Right lobe of liver (tissue), 6 donors: ENCODE measurements at regions not wholly inside any gene's neighbourhood (a gene's known extent, or its start where the extent isn't known, plus 50 kb on each side); places are given as distances from the start of the nearest gene placed in this dataset.
A peak's percentile ranks its signal among the peaks of the same experiment; 100 is the strongest.
"Not testable (repeated sequence)": the region's sequence is repeated elsewhere in the genome, so short reads cannot be mapped to it uniquely, and the experiment has no call there.

Source experiments
- ATAC-seq, 4 donors: fragments of 200-7000 bp; cut with Tn5 transposase; one replicate each; pipeline ENCODE4 v1.9.1; 2020; ENCODE audit warnings: mild to moderate bottlenecking in 4 of 4, moderate library complexity in 4 of 4
- DNase-seq, 3 donors: peaks; one replicate each; pipeline ENCODE4 v3.0.0-alpha.2; 2020
- H3K27ac ChIP-seq, 3 donors: fragments of 200-600 bp; one replicate each; pipeline ENCODE4 v1.8.0; 2022
- H3K27me3 ChIP-seq, 2 donors: fragments of 200-600 bp; one replicate each; pipeline ENCODE4 v1.8.0; 2022
- H3K36me3 ChIP-seq, 4 donors: fragments of 200-600 bp; sonication (generic) in 1 of 4; one replicate each; pipeline versions ENCODE4 v1.5.1 to v1.8.0; 2017 to 2022; ENCODE audit warnings: control low read depth in 1 of 4
- H3K4me1 ChIP-seq, 4 donors: fragments of 200-600 bp; sonication (generic) in 1 of 4; one replicate each; pipeline versions ENCODE4 v1.5.1 to v1.8.0; 2017 to 2022; ENCODE audit warnings: control low read depth in 1 of 4
- H3K4me3 ChIP-seq, 3 donors: fragments of 200-600 bp; one replicate each; pipeline ENCODE4 v1.8.0; 2022
- H3K9me3 ChIP-seq, 4 donors: fragments of 200-600 bp; sonication (generic) in 1 of 4; one replicate each; pipeline versions ENCODE4 v1.5.1 to v1.8.0; 2017 to 2022; ENCODE audit warnings: control low read depth in 1 of 4
- CTCF ChIP-seq, 4 donors: fragments of 200-600 bp in 3 of 4; fragments of 450-650 bp in 1 of 4; IDR thresholded peaks; one replicate each; pipeline versions ENCODE4 v1.5.1 to v1.8.0; 2016 to 2022; ENCODE audit warnings: antibody characterized with exemption in 4 of 4, mild to moderate bottlenecking in 2 of 4
- POLR2A ChIP-seq: fragments of 450-650 bp; IDR thresholded peaks from one replicate; pipeline ENCODE4 v1.6.1; 2017; ENCODE audit warnings: antibody characterized with exemption, mild to moderate bottlenecking
- WGBS: methylation state at CpG from one replicate; pipeline ENCODE4 v1.1.6; 2018; ENCODE audit warnings: low coverage, low lambda C conversion rate; ENCODE audit not compliant: insufficient coverage; ENCODE audit errors: missing lambda C conversion rate; 5-methylcytosine and 5-hydroxymethylcytosine counted together
- intact Hi-C, 2 donors: fragments of 100-400 bp; cut with DNase I; formaldehyde crosslinking; loops; one replicate each; pipeline versions ENCODE4 v1.11.2 to v1.14.1; 2022
- donor health status: DM: no; HTN: yes; CAD: no.
- donor health status: DM: no; HTN: no; CAD: no.
- donor health status: DM: no; HTN: no; CAD: no.
- donor health status: DM: no; HTN: yes; CAD: no.
- donor health status: DM: no; HTN: yes; CAD: no.

- Histone ChIP-seq H3K27me3 (no peaks in the 10 kb centered on the region), H3K9me3 (no peaks in the 10 kb centered on the region), H3K4me3 (no peak overlapping the region), H3K36me3 (no peaks in the 10 kb centered on the region), H3K4me1 (peaks cover 0 to 48% (median 22%) of the 10 kb centered on the region in 4 donors), H3K27ac (peak overlapping the region; percentile 55 to 82 (median 77))
- 6% methylated on average over 4 of the region's 4 CpGs for WGBS
- intact Hi-C loops: no loop called here
- ATAC-seq (peak; percentile 69 to 86 (median 72)), DNase-seq (peak in 1 of 3 donors; percentile 84)
- no peak for TF ChIP-seq CTCF (IDR thresholded peaks at IDR 0.05)
- peak; percentile 37 for TF ChIP-seq POLR2A
Observed at GRCh38 chr9:110029429-110029955, 178.5 kb downstream of the C9orf152 start.

DNA sequence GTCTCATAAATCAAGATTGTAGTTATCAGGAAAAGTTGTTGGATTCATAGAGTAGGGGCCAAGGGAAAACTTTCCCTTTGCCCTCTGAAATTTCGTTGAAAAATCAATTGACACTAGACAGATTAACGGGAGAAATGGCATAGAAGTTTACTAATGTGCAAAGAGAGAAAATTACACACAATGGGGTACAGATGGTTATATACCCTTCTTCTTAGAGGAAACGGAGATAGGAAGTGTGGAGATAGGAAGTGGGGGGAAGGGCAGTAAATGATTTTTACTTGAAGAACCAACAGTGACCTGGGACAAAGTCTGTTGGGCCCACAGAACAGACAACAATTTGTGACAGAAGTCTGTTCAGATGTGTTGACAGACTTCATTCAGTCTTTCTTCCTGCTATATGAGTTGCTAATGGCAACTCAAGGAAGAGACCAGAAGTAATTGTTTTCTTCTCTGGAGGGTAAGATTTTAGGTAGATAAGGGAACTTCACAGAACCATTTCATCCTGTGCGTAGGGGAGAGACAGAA, 177.9 kb downstream of the C9orf152 start:
- H3K4me1 ChIP-seq: peaks cover 0 to 48% (median 21%) of the 10 kb centered on the region in 4 donors
- H3K27me3 ChIP-seq: no peaks in the 10 kb centered on the region
- WGBS: 32% methylated on average over 4 of the region's 4 CpGs
- DNase-seq (no peak), ATAC-seq (peak; percentile 24 to 60 (median 56))
- H3K27ac ChIP-seq: peak overlapping the region; percentile 55 to 82 (median 77)
- intact Hi-C loops: no loop called here
- no peaks in the 10 kb centered on the region for H3K9me3 ChIP-seq
- H3K4me3 ChIP-seq: no peak overlapping the region
- no peaks in the 10 kb centered on the region for H3K36me3 ChIP-seq
- TF ChIP-seq CTCF (IDR thresholded peaks at IDR 0.05): no peak
- no peak for TF ChIP-seq POLR2A

- Histone ChIP-seq H3K4me3 (no peak overlapping the region), H3K9me3 (no peaks in the 10 kb centered on the region), H3K27ac (peak overlapping the region; percentile 55 to 82 (median 77)), H3K4me1 (peaks cover 0 to 48% (median 21%) of the 10 kb centered on the region in 4 donors), H3K36me3 (no peaks in the 10 kb centered on the region), H3K27me3 (no peaks in the 10 kb centered on the region)
- ATAC-seq (no peak), DNase-seq (no peak)
- 85% methylated on average over 3 of the region's 3 CpGs for WGBS
- intact Hi-C loops: no loop called here
- no peak for TF ChIP-seq CTCF (IDR thresholded peaks at IDR 0.05)
- TF ChIP-seq POLR2A: no peak
Observed at GRCh38 chr9:110030632-110031031, 177.3 kb downstream of the C9orf152 start.

- intact Hi-C loops: no loop called here
- TF ChIP-seq CTCF (IDR thresholded peaks at IDR 0.05): no peak
- TF ChIP-seq POLR2A: no peak
- Histone ChIP-seq H3K27ac (peak overlapping the region in 1 of 3 donors; percentile 82), H3K9me3 (no peaks in the 10 kb centered on the region), H3K4me1 (peaks cover 0 to 47% (median 21%) of the 10 kb centered on the region in 4 donors), H3K27me3 (no peaks in the 10 kb centered on the region), H3K4me3 (no peak overlapping the region), H3K36me3 (no peaks in the 10 kb centered on the region)
- DNase-seq (no peak), ATAC-seq (no peak)
- WGBS: 72% methylated on average over 3 of the region's 3 CpGs
Observed at GRCh38 chr9:110031511-110032173, 176.3 kb downstream of the C9orf152 start.

DNA sequence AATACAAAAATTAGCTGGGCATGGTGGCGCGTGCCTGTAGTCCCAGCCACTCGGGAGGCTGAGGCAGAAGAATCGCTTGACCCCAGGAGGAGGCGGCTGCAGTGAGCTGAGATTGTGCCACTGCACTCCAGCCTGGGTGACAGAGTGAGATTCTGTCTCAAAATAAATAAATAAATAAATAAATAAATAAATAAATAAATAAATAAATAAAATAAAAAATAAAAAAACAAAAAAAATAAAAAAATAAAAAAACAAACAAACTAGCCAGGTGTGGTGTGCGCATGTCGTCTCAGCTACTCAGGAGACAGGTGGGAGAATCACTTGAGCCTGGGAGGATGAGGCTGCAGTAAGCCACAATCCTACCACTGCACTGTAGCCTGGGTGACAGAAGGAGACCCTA, 175.4 kb downstream of the C9orf152 start:
- H3K27ac ChIP-seq, H3K4me3 ChIP-seq, intact Hi-C loops, H3K27me3 ChIP-seq, H3K36me3 ChIP-seq, ATAC-seq, H3K9me3 ChIP-seq, DNase-seq: not testable (repeated sequence)
- H3K4me1 ChIP-seq: peaks cover 0 to 38% (median 16%) of the 10 kb centered on the region in 4 donors
- WGBS: 93% methylated on average over 3 of the region's 7 CpGs
